Body of pancreas (tissue), 4 donors: ENCODE measurements at regions not wholly inside any gene's neighbourhood (a gene's known extent, or its start where the extent isn't known, plus 50 kb on each side); places are given as distances from the start of the nearest gene placed in this dataset.

Source experiments
- POLR2A ChIP-seq, 3 donors: fragments of 450-650 bp; IDR thresholded peaks; one replicate each; pipeline ENCODE4 v1.6.1; 2016; ENCODE audit warnings: antibody characterized with exemption in 3 of 3, mild to moderate bottlenecking in 2 of 3
- TF ChIP-seq, protein P1 (sequence below), 7 experiments: fragments of 450-650 bp in 4 of 7; fragments of 200-600 bp in 3 of 7; sonication (generic) in 3 of 7; IDR thresholded peaks; one replicate each; pipeline ENCODE4 v1.5.1; 2016 to 2019; ENCODE audit warnings: antibody characterized with exemption in 7 of 7

- TF ChIP-seq, protein P1, sequence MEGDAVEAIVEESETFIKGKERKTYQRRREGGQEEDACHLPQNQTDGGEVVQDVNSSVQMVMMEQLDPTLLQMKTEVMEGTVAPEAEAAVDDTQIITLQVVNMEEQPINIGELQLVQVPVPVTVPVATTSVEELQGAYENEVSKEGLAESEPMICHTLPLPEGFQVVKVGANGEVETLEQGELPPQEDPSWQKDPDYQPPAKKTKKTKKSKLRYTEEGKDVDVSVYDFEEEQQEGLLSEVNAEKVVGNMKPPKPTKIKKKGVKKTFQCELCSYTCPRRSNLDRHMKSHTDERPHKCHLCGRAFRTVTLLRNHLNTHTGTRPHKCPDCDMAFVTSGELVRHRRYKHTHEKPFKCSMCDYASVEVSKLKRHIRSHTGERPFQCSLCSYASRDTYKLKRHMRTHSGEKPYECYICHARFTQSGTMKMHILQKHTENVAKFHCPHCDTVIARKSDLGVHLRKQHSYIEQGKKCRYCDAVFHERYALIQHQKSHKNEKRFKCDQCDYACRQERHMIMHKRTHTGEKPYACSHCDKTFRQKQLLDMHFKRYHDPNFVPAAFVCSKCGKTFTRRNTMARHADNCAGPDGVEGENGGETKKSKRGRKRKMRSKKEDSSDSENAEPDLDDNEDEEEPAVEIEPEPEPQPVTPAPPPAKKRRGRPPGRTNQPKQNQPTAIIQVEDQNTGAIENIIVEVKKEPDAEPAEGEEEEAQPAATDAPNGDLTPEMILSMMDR (IDR thresholded peaks at IDR 0.05): no peak
- TF ChIP-seq POLR2A (IDR thresholded peaks at IDR 0.05): no peak
Observed at GRCh38 chr2:191515551-191515950, 162.4 kb upstream of the NABP1 start.
